SK-N-SH (cell line): ENCODE measurements at regions not wholly inside any gene's neighbourhood (a gene's known extent, or its start where the extent isn't known, plus 50 kb on each side); places are given as distances from the start of the nearest gene placed in this dataset.

Source experiments
- CTCF ChIP-seq: fragments of 200-600 bp; sonication (generic); IDR thresholded peaks from 2 replicates; pipeline ENCODE4 v1.6.1; 2017; ENCODE audit warnings: antibody characterized with exemption, mild to moderate bottlenecking, moderate library complexity
- EP300 ChIP-seq, 2 experiments: IDR thresholded peaks; 2 replicates each; pipeline versions ENCODE4 v1.4.0 to v1.6.1; 2012; ENCODE audit warnings: borderline replicate concordance in 1 of 2, low read depth in 1 of 2, low read length in 1 of 2
- FOXM1 ChIP-seq: IDR thresholded peaks from 2 replicates; pipeline ENCODE4 v1.4.0; 2012; ENCODE audit warnings: low read depth, mild to moderate bottlenecking
- IRF3 ChIP-seq: fragments of 150-350 bp; IDR thresholded peaks from 2 replicates; pipeline ENCODE4 v1.6.1; 2016; ENCODE audit warnings: mild to moderate bottlenecking, low read depth, low read length
- MXI1 ChIP-seq: IDR thresholded peaks from 2 replicates; pipeline ENCODE4 v1.6.1; 2012; ENCODE audit warnings: mild to moderate bottlenecking, low read depth, low read length, improper control_type of control experiment
- RAD21 ChIP-seq: IDR thresholded peaks from 2 replicates; pipeline ENCODE4 v1.6.1; 2012; ENCODE audit warnings: mild to moderate bottlenecking, low read length
- RXRA ChIP-seq: IDR thresholded peaks from 2 replicates; pipeline ENCODE4 v1.4.0; 2012; ENCODE audit warnings: low read depth, mild to moderate bottlenecking, borderline replicate concordance
- TF ChIP-seq, protein P1 (sequence below): fragments of 150-350 bp; IDR thresholded peaks from 2 replicates; pipeline ENCODE4 v1.6.1; 2017; ENCODE audit warnings: antibody characterized with exemption, low read length, low read depth, borderline replicate concordance
- TF ChIP-seq, protein P2 (sequence below): IDR thresholded peaks from 2 replicates; pipeline ENCODE4 v1.4.0; 2012; ENCODE audit warnings: low read depth, borderline replicate concordance

DNA sequence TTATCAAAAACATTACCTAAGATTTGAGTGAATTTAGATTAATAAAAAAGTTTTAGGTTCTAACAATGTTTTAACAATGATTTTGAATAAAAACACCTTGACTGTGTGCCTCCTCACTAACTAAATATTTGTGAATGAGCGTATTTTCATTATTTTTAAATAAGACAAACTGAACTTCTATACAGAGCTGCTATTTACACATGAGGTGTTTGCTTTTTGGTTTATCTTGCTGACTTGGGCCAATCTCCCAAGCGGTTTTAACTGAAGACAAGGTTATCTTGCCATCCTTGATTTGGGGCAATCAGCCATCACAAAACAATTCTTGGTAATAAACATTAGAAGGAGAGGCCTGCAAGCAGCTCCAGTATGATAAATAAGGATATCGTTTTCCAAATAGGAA, 108.2 kb upstream of the NRIP1 start:
- TF ChIP-seq CTCF, result no peak
- no peak for TF ChIP-seq IRF3
- TF ChIP-seq FOXM1, result no peak
- no peak for TF ChIP-seq RAD21
- no peak for TF ChIP-seq EP300 (IDR thresholded peaks at IDR 0.05; ENCODE audit: borderline replicate concordance in 1 of 2, low read depth in 1 of 2, low read length in 1 of 2)
- no peak for TF ChIP-seq MXI1
- TF ChIP-seq, protein P1, sequence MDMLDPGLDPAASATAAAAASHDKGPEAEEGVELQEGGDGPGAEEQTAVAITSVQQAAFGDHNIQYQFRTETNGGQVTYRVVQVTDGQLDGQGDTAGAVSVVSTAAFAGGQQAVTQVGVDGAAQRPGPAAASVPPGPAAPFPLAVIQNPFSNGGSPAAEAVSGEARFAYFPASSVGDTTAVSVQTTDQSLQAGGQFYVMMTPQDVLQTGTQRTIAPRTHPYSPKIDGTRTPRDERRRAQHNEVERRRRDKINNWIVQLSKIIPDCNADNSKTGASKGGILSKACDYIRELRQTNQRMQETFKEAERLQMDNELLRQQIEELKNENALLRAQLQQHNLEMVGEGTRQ, result no peak
- TF ChIP-seq, protein P2, sequence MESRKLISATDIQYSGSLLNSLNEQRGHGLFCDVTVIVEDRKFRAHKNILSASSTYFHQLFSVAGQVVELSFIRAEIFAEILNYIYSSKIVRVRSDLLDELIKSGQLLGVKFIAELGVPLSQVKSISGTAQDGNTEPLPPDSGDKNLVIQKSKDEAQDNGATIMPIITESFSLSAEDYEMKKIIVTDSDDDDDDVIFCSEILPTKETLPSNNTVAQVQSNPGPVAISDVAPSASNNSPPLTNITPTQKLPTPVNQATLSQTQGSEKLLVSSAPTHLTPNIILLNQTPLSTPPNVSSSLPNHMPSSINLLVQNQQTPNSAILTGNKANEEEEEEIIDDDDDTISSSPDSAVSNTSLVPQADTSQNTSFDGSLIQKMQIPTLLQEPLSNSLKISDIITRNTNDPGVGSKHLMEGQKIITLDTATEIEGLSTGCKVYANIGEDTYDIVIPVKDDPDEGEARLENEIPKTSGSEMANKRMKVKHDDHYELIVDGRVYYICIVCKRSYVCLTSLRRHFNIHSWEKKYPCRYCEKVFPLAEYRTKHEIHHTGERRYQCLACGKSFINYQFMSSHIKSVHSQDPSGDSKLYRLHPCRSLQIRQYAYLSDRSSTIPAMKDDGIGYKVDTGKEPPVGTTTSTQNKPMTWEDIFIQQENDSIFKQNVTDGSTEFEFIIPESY, result no peak
- no peak for TF ChIP-seq RXRA
